Heart left ventricle (tissue), 16 donors: ENCODE measurements at regions not wholly inside any gene's neighbourhood (a gene's known extent, or its start where the extent isn't known, plus 50 kb on each side); places are given as distances from the start of the nearest gene placed in this dataset.

Source experiments
- ATAC-seq, 4 donors: fragments of 200-7000 bp; cut with Tn5 transposase; one replicate each; pipeline ENCODE4 v1.9.1; 2020 to 2022; ENCODE audit warnings: moderate library complexity in 4 of 4, mild to moderate bottlenecking in 3 of 4, moderate number of reproducible peaks in 1 of 4
- DNase-seq, 5 donors: peaks; one replicate each; pipeline ENCODE4 v3.0.0-alpha.2; 2020
- H3K27ac ChIP-seq, 12 donors: fragments of 200-600 bp; sonication (generic) in 4 of 12; one replicate each; pipeline versions ENCODE4 v1.5.0 to v1.8.0; 2016 to 2022; ENCODE audit warnings: mild to moderate bottlenecking in 2 of 12
- H3K27me3 ChIP-seq, 9 donors: fragments of 200-600 bp; sonication (generic) in 2 of 9; one replicate each; pipeline versions ENCODE4 v1.5.1 to v1.8.0; 2016 to 2022; ENCODE audit warnings: mild to moderate bottlenecking in 3 of 9
- H3K36me3 ChIP-seq, 9 donors: fragments of 200-600 bp; sonication (generic) in 2 of 9; one replicate each; pipeline versions ENCODE4 v1.5.0 to v1.8.0; 2018 to 2022; ENCODE audit warnings: mild to moderate bottlenecking in 2 of 9
- H3K4me1 ChIP-seq, 12 donors: fragments of 200-600 bp; sonication (generic) in 4 of 12; one replicate each; pipeline versions ENCODE4 v1.5.0 to v1.8.0; 2016 to 2022; ENCODE audit warnings: mild to moderate bottlenecking in 3 of 12
- H3K4me3 ChIP-seq, 12 donors: fragments of 200-600 bp; sonication (generic) in 4 of 12; one replicate each; pipeline versions ENCODE4 v1.5.0 to v1.8.0; 2017 to 2022; ENCODE audit warnings: mild to moderate bottlenecking in 9 of 12, moderate library complexity in 4 of 12
- H3K9me3 ChIP-seq, 12 donors: fragments of 200-600 bp; sonication (generic) in 4 of 12; one replicate each; pipeline versions ENCODE4 v1.5.0 to v1.8.0; 2016 to 2022; ENCODE audit warnings: mild to moderate bottlenecking in 1 of 12
- CTCF ChIP-seq, 12 donors: fragments of 200-600 bp; sonication (generic) in 4 of 12; IDR thresholded peaks; one replicate each; pipeline versions ENCODE4 v1.5.0 to v1.8.0; 2018 to 2022; ENCODE audit warnings: antibody characterized with exemption in 12 of 12, mild to moderate bottlenecking in 5 of 12
- POLR2A ChIP-seq, 2 donors: fragments of 450-650 bp; IDR thresholded peaks; one replicate each; pipeline ENCODE4 v1.6.1; 2017; ENCODE audit warnings: antibody characterized with exemption in 2 of 2, mild to moderate bottlenecking in 2 of 2, moderate library complexity in 2 of 2
- WGBS, 4 donors: extraction: QIAGEN DNeasy Blood & Tissue Kit in 2 of 4; methylation state at CpG; one replicate each; pipeline versions ENCODE4 v1.1.5 to v1.1.7; 2013 to 2018; 5-methylcytosine and 5-hydroxymethylcytosine counted together
- intact Hi-C, 10 donors: fragments of 100-400 bp; cut with DNase I; formaldehyde crosslinking; loops; one replicate each; pipeline versions ENCODE4 v1.11.1 to v1.14.2; 2022
- donor health status: ischemic (EF 13 %, LVEDD 7.1; RV severe dilation, severe dysfunction).
- donor health status: healthy with polysubstance abuse.
- donor health status: DM: no; HTN: yes; CAD: no.
- donor health status: DM: no; HTN: no; CAD: no.
- donor health status: ischemic (EF 25% LVEDD 6.9; RV normal size, moderate dysfunction).
- donor health status: ischemic (EF 25% LVEDD 5.7; RV mildly dilated, moderate dysfunction).
- donor health status: healthy.
- donor health status: DM: yes; HTN: yes; CAD: no.
- donor health status: ischemic (EF 35%, LVEDD 5.7; RV mildly dilated, moderate dysfunction).
- donor health status: nonischemic (EF 11% LVEDD 7.7; RV severe dilation, severe dysfunction).
- donor health status: DM: yes; HTN: yes; CAD: no.
- donor health status: PGD.
- donor health status: ischemic (EF 29% LVEDD 5.4; RV normal size, mild dysfunction).
- donor health status: nonischemic (EF 23%, LVEDD 6.1; RV moderate dilation, normal function).

- no peak overlapping the region for H3K27ac ChIP-seq
- no peaks in the 10 kb centered on the region for H3K27me3 ChIP-seq
- H3K36me3 ChIP-seq: no peaks in the 10 kb centered on the region
- ATAC-seq (no peak), DNase-seq (no peak)
- no peak for TF ChIP-seq CTCF (IDR thresholded peaks at IDR 0.05)
- TF ChIP-seq POLR2A (IDR thresholded peaks at IDR 0.05): no peak
- no peak overlapping the region for H3K4me3 ChIP-seq
- intact Hi-C loops: no loop called here
- H3K4me1 ChIP-seq: no peaks in the 10 kb centered on the region
- H3K9me3 ChIP-seq: no peaks in the 10 kb centered on the region
These were observed 1110.6 kb downstream of the SLC6A15 start for GRCh38 chr12:83801972-83802371.

GRCh38 chr12:83800022-83800421 is 1112.6 kb downstream of the SLC6A15 start:
- 90 to 93% (median 92%) methylated on average over 2 of the region's 2 CpGs for WGBS, 4 donors
- H3K9me3 ChIP-seq: no peaks in the 10 kb centered on the region
- H3K4me3 ChIP-seq: no peak overlapping the region
- H3K27ac ChIP-seq: no peak overlapping the region
- H3K36me3 ChIP-seq: no peaks in the 10 kb centered on the region
- H3K4me1 ChIP-seq: no peaks in the 10 kb centered on the region
- H3K27me3 ChIP-seq: no peaks in the 10 kb centered on the region
- DNase-seq (no peak), ATAC-seq (no peak)
- no peak for TF ChIP-seq POLR2A (IDR thresholded peaks at IDR 0.05)
- no peak for TF ChIP-seq CTCF (IDR thresholded peaks at IDR 0.05)
- intact Hi-C loops: no loop called here

- H3K9me3 ChIP-seq: no peaks in the 10 kb centered on the region
- ATAC-seq (no peak), DNase-seq (no peak)
- no peak overlapping the region for H3K27ac ChIP-seq
- no peaks in the 10 kb centered on the region for H3K27me3 ChIP-seq
- intact Hi-C loops: no loop called here
- TF ChIP-seq POLR2A (IDR thresholded peaks at IDR 0.05) (no peak), CTCF (IDR thresholded peaks at IDR 0.05) (no peak)
- no peaks in the 10 kb centered on the region for H3K36me3 ChIP-seq
- no peak overlapping the region for H3K4me3 ChIP-seq
- WGBS, 4 donors: 65 to 82% (median 77%) methylated on average over 3 of the region's 3 CpGs
- no peaks in the 10 kb centered on the region for H3K4me1 ChIP-seq
These were observed 1109.8 kb downstream of the TMTC2 start for GRCh38 chr12:83796531-83796930.

GRCh38 chr12:83793616-83794015 is 1106.9 kb downstream of the TMTC2 start:
- H3K9me3 ChIP-seq: no peaks in the 10 kb centered on the region
- H3K27ac ChIP-seq: no peak overlapping the region
- H3K4me3 ChIP-seq: no peak overlapping the region
- intact Hi-C loops: no loop called here
- H3K36me3 ChIP-seq: no peaks in the 10 kb centered on the region
- H3K4me1 ChIP-seq: no peaks in the 10 kb centered on the region
- ATAC-seq (no peak), DNase-seq (no peak)
- no peaks in the 10 kb centered on the region for H3K27me3 ChIP-seq
- TF ChIP-seq POLR2A (IDR thresholded peaks at IDR 0.05): no peak
- TF ChIP-seq CTCF (IDR thresholded peaks at IDR 0.05): no peak
